ENCODE measurements at regions not wholly inside any gene's neighbourhood (a gene's known extent, or its start where the extent isn't known, plus 50 kb on each side); places are given as distances from the start of the nearest gene placed in this dataset.
A peak's percentile ranks its signal among the peaks of the same experiment; 100 is the strongest.

GRCh38 chr2:236968880-236969534 is 116.7 kb upstream of the COPS8 start:
- Histone ChIP-seq H3K36me3 (ENCODE audit: control insufficient read depth, insufficient read depth, low read length) (no peaks in the 10 kb centered on the region), H3K79me2 (ENCODE audit: control insufficient read depth, insufficient read depth, low read length) (no peaks in the 10 kb centered on the region), H3K4me1 (ENCODE audit: control insufficient read depth, low read depth, low read length) (peaks cover 8% of the 10 kb centered on the region), H3K23ac (ENCODE audit: low read length) (no peak overlapping the region), H3K27ac (ENCODE audit: low read depth, low read length) (no peak overlapping the region), H3K9ac (ENCODE audit: low read length) (no peak overlapping the region), H2BK15ac (replicated peaks; ENCODE audit: low read depth) (no peak overlapping the region), H3K4me2 (ENCODE audit: low read length) (no peak overlapping the region), H4K5ac (ENCODE audit: low read length) (no peak overlapping the region), H3K18ac (ENCODE audit: low read length) (no peak overlapping the region), H3K79me1 (ENCODE audit: low read length) (no peaks in the 10 kb centered on the region), H2AK5ac (ENCODE audit: low read length) (no peak overlapping the region), H2BK120ac (ENCODE audit: low read depth, low read length) (no peak overlapping the region), H2BK5ac (ENCODE audit: low read length) (no peak overlapping the region), H4K8ac (ENCODE audit: low read depth, low read length) (no peak overlapping the region), H3K4me3 (ENCODE audit: low read length) (no peak overlapping the region), H3K27me3 (ENCODE audit: insufficient read depth, low read length, poor library complexity) (no peaks in the 10 kb centered on the region), H3K4ac (ENCODE audit: low read depth, low read length) (no peak overlapping the region), H3K56ac (ENCODE audit: low read length) (no peak overlapping the region)
- DNase-seq = no peak
- no CpG with 5 or more reads among the region's 10 CpGs for WGBS (ENCODE audit: extremely low coverage, insufficient coverage, low lambda C conversion rate)

DNA sequence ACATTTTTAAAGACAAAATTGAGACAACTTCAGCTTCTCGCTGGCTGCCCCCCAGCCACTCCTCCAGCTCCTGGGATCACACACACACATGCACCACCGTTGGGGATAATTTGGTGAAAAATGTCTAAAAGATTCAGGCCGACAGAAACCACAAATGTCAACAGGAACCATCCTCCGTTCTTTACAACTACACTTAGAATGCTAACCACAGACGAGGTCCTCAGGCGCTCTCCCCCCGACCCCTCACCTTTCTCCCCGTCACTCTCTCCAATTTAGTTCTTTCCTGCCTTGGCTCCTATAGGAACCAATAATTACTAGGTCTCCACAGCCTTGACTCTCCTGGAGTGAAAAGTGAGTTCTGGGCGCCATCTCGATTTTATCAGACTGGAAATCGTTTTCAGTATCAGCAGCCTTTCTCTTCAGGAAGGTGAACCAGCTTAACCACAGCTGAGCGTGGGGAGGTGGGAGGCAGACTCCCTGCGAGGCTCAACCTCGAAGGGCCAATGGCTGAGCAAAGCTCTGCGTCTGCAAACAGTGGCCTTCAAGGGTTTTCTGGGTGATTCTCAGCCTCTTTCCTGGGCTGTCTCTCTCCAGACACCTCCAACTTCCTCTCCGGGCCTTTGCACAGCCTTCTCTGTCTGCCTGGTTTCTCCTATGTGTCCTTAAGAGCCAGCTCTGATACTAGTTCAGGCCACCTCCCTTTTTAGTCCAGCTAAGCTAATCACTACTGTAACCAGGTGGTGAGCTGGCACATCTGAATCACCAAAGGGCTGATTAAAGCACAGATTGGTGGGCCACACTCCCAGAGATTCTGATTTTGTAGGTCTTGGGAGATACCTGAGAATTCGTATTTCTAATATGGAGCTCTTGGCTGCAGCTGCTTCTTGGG is 115.7 kb upstream of the COPS8 start:
- no peak overlapping the region for H3K4me2 ChIP-seq (ENCODE audit: low read length)
- no CpG with 5 or more reads among the region's 17 CpGs for WGBS (ENCODE audit: extremely low coverage, insufficient coverage, low lambda C conversion rate)
- no peak overlapping the region for H4K8ac ChIP-seq (ENCODE audit: low read depth, low read length)

DNA sequence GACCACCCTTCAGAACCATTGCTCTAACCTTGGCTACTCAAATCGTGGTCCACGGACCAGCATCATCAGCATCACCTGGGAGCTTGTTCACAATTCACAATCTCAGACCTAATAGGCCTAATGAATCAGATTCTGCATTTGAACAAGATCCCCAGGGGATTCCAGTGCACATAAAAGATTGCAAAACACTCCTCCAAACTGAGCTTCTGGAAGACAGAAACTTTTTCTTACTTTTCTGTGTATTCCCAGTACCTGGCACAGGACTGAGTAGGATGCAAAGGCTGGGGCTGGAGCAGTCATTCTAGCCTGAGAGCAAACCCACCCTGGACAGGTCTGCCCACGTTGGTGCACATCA is 115.1 kb upstream of the COPS8 start:
- no peak for DNase-seq

More for the DNA sequence above, 115.7 kb upstream of the COPS8 start:
- Histone ChIP-seq H3K36me3 (ENCODE audit: control insufficient read depth, insufficient read depth, low read length) (no peaks in the 10 kb centered on the region), H3K27ac (ENCODE audit: low read depth, low read length) (no peak overlapping the region), H2AK5ac (ENCODE audit: low read length) (no peak overlapping the region), H3K4me3 (ENCODE audit: low read length) (no peak overlapping the region), H3K4ac (ENCODE audit: low read depth, low read length) (no peak overlapping the region), H4K5ac (ENCODE audit: low read length) (no peak overlapping the region), H3K9ac (ENCODE audit: low read length) (no peak overlapping the region), H3K18ac (ENCODE audit: low read length) (no peak overlapping the region), H3K79me2 (ENCODE audit: control insufficient read depth, insufficient read depth, low read length) (no peaks in the 10 kb centered on the region), H2BK15ac (replicated peaks; ENCODE audit: low read depth) (no peak overlapping the region), H3K4me1 (ENCODE audit: control insufficient read depth, low read depth, low read length) (peaks cover 8% of the 10 kb centered on the region), H3K23ac (ENCODE audit: low read length) (no peak overlapping the region), H3K27me3 (ENCODE audit: insufficient read depth, low read length, poor library complexity) (no peaks in the 10 kb centered on the region), H2BK120ac (ENCODE audit: low read depth, low read length) (no peak overlapping the region), H2BK5ac (ENCODE audit: low read length) (no peak overlapping the region), H3K56ac (ENCODE audit: low read length) (no peak overlapping the region), H3K79me1 (ENCODE audit: low read length) (no peaks in the 10 kb centered on the region)
- DNase-seq = no peak

GRCh38 chr2:236971131-236971821 is 114.4 kb upstream of the COPS8 start:
- no peak overlapping the region for H3K27ac ChIP-seq (ENCODE audit: low read depth, low read length)

More for the DNA sequence above, 115.1 kb upstream of the COPS8 start:
- no peak overlapping the region for H3K18ac ChIP-seq (ENCODE audit: low read length)
- WGBS (ENCODE audit: extremely low coverage, insufficient coverage, low lambda C conversion rate) = no CpG with 5 or more reads among the region's 3 CpGs
- no peak overlapping the region for H3K4me3 ChIP-seq (ENCODE audit: low read length)
- no peaks in the 10 kb centered on the region for H3K79me1 ChIP-seq (ENCODE audit: low read length)
- H3K27me3 ChIP-seq (ENCODE audit: insufficient read depth, low read length, poor library complexity) = no peaks in the 10 kb centered on the region
- no peaks in the 10 kb centered on the region for H3K36me3 ChIP-seq (ENCODE audit: control insufficient read depth, insufficient read depth, low read length)
- no peaks in the 10 kb centered on the region for H3K79me2 ChIP-seq (ENCODE audit: control insufficient read depth, insufficient read depth, low read length)
- H3K9ac ChIP-seq (ENCODE audit: low read length) = no peak overlapping the region
- H2BK5ac ChIP-seq (ENCODE audit: low read length) = no peak overlapping the region
- no peak overlapping the region for H3K4ac ChIP-seq (ENCODE audit: low read depth, low read length)
- H2BK15ac ChIP-seq (replicated peaks; ENCODE audit: low read depth) = no peak overlapping the region
- no peak overlapping the region for H3K56ac ChIP-seq (ENCODE audit: low read length)
- H3K4me1 ChIP-seq (ENCODE audit: control insufficient read depth, low read depth, low read length) = peaks cover 8% of the 10 kb centered on the region
- H3K23ac ChIP-seq (ENCODE audit: low read length) = no peak overlapping the region
- no peak overlapping the region for H3K27ac ChIP-seq (ENCODE audit: low read depth, low read length)
- no peak overlapping the region for H2AK5ac ChIP-seq (ENCODE audit: low read length)
- no peak overlapping the region for H4K8ac ChIP-seq (ENCODE audit: low read depth, low read length)
- no peak overlapping the region for H2BK120ac ChIP-seq (ENCODE audit: low read depth, low read length)
- H4K5ac ChIP-seq (ENCODE audit: low read length) = no peak overlapping the region
- no peak overlapping the region for H3K4me2 ChIP-seq (ENCODE audit: low read length)

GRCh38 chr2:236971919-236972381 is 113.7 kb upstream of the COPS8 start:
- no peak overlapping the region for H3K27ac ChIP-seq (ENCODE audit: low read depth, low read length)
- H3K18ac ChIP-seq (ENCODE audit: low read length) = no peak overlapping the region

More at GRCh38 chr2:236971131-236971821, 114.4 kb upstream of the COPS8 start:
- Histone ChIP-seq H3K9ac (ENCODE audit: low read length) (no peak overlapping the region), H3K4me3 (ENCODE audit: low read length) (no peak overlapping the region), H3K79me2 (ENCODE audit: control insufficient read depth, insufficient read depth, low read length) (no peaks in the 10 kb centered on the region), H3K79me1 (ENCODE audit: low read length) (no peaks in the 10 kb centered on the region), H3K27me3 (ENCODE audit: insufficient read depth, low read length, poor library complexity) (no peaks in the 10 kb centered on the region), H3K36me3 (ENCODE audit: control insufficient read depth, insufficient read depth, low read length) (no peaks in the 10 kb centered on the region), H4K5ac (ENCODE audit: low read length) (no peak overlapping the region), H3K4me1 (ENCODE audit: control insufficient read depth, low read depth, low read length) (peaks cover 8% of the 10 kb centered on the region), H3K18ac (ENCODE audit: low read length) (no peak overlapping the region), H3K4ac (ENCODE audit: low read depth, low read length) (no peak overlapping the region), H2AK5ac (ENCODE audit: low read length) (no peak overlapping the region), H3K4me2 (ENCODE audit: low read length) (no peak overlapping the region), H4K8ac (ENCODE audit: low read depth, low read length) (no peak overlapping the region), H2BK15ac (replicated peaks; ENCODE audit: low read depth) (no peak overlapping the region), H3K56ac (ENCODE audit: low read length) (no peak overlapping the region), H3K23ac (ENCODE audit: low read length) (no peak overlapping the region), H2BK120ac (ENCODE audit: low read depth, low read length) (no peak overlapping the region), H2BK5ac (ENCODE audit: low read length) (no peak overlapping the region)
- DNase-seq = no peak
- WGBS (ENCODE audit: extremely low coverage, insufficient coverage, low lambda C conversion rate) = no CpG with 5 or more reads among the region's 15 CpGs

More at GRCh38 chr2:236971919-236972381, 113.7 kb upstream of the COPS8 start:
- no peak overlapping the region for H2BK120ac ChIP-seq (ENCODE audit: low read depth, low read length)
- no peak overlapping the region for H3K4ac ChIP-seq (ENCODE audit: low read depth, low read length)
- H2BK5ac ChIP-seq (ENCODE audit: low read length) = no peak overlapping the region
- no peak for DNase-seq
- H2BK15ac ChIP-seq (replicated peaks; ENCODE audit: low read depth) = no peak overlapping the region
- no peak overlapping the region for H3K4me3 ChIP-seq (ENCODE audit: low read length)
- no peak overlapping the region for H4K8ac ChIP-seq (ENCODE audit: low read depth, low read length)
- WGBS (ENCODE audit: extremely low coverage, insufficient coverage, low lambda C conversion rate) = no CpG with 5 or more reads among the region's 20 CpGs
- no peak overlapping the region for H2AK5ac ChIP-seq (ENCODE audit: low read length)
- H3K56ac ChIP-seq (ENCODE audit: low read length) = peak overlapping the region; percentile 64
- H3K36me3 ChIP-seq (ENCODE audit: control insufficient read depth, insufficient read depth, low read length) = no peaks in the 10 kb centered on the region
- no peak overlapping the region for H3K9ac ChIP-seq (ENCODE audit: low read length)
- H3K79me1 ChIP-seq (ENCODE audit: low read length) = no peaks in the 10 kb centered on the region
- no peak overlapping the region for H3K4me2 ChIP-seq (ENCODE audit: low read length)
- no peaks in the 10 kb centered on the region for H3K27me3 ChIP-seq (ENCODE audit: insufficient read depth, low read length, poor library complexity)
- H3K4me1 ChIP-seq (ENCODE audit: control insufficient read depth, low read depth, low read length) = peaks cover 8% of the 10 kb centered on the region
- H4K5ac ChIP-seq (ENCODE audit: low read length) = no peak overlapping the region
- no peak overlapping the region for H3K23ac ChIP-seq (ENCODE audit: low read length)
- H3K79me2 ChIP-seq (ENCODE audit: control insufficient read depth, insufficient read depth, low read length) = no peaks in the 10 kb centered on the region

All from mesendoderm (in vitro differentiated cells).